IMR-90 (cell line): ENCODE measurements at regions not wholly inside any gene's neighbourhood (a gene's known extent, or its start where the extent isn't known, plus 50 kb on each side); places are given as distances from the start of the nearest gene placed in this dataset.

Experiments
- ATAC-seq: fragments of 200-7000 bp; cut with Tn5 transposase; 2 replicates; pipeline ENCODE4 v1.9.1; 2020; ENCODE audit warnings: low read depth, mild to moderate bottlenecking, moderate library complexity
- BruUV-seq: library from RNA; stranded (reverse); fragments of 400-500 nt; replicated peaks from 2 replicates; lab custom pipeline; 2021; lab: Mats Ljungman, UMichigan
- CTCF ChIA-PET: fragments of 300-600 bp; formaldehyde crosslinking; extraction: SDS; loops from one replicate; lab custom pipeline; 2021; ENCODE audit warnings: antibody characterized with exemption; lab: Yijun Ruan, JAX
- POLR2A ChIA-PET: fragments of 300-600 bp; sonication (Branson Sonifier 250); formaldehyde crosslinking; loops from one replicate; lab custom pipeline; 2022; ENCODE audit warnings: antibody characterized with exemption; ENCODE audit not compliant: unreplicated experiment; lab: Charles Lee
- DNase-seq: peaks from one replicate; pipeline ENCODE4 v3.0.0; 2013
- H2AFZ ChIP-seq: replicated peaks from 2 replicates; pipeline ENCODE3; 2013; ENCODE audit warnings: low read length, mild to moderate bottlenecking; ENCODE audit not compliant: poor library complexity
- H2AK5ac ChIP-seq: 2 replicates; pipeline ENCODE4 v1.6.1; 2013; ENCODE audit warnings: low read depth, low read length, inconsistent platforms
- H2AK9ac ChIP-seq: replicated peaks from 2 replicates; pipeline ENCODE3; 2013; ENCODE audit warnings: mild to moderate bottlenecking, low read depth, low read length, moderate library complexity; ENCODE audit not compliant: poor library complexity
- H2BK120ac ChIP-seq: 2 replicates; pipeline ENCODE4 v1.6.1; 2013; ENCODE audit warnings: low read depth, low read length, inconsistent platforms
- H2BK15ac ChIP-seq: 3 replicates; pipeline ENCODE4 v1.6.1; 2013; ENCODE audit warnings: low read depth, low read length, inconsistent platforms
- H2BK20ac ChIP-seq: 2 replicates; pipeline ENCODE4 v1.6.1; 2013; ENCODE audit warnings: low read depth, mild to moderate bottlenecking, inconsistent platforms, low read length, moderate library complexity
- H2BK5ac ChIP-seq: 2 replicates; pipeline ENCODE4 v1.6.1; 2013; ENCODE audit warnings: mild to moderate bottlenecking, low read depth, low read length, inconsistent platforms; ENCODE audit not compliant: poor library complexity, severe bottlenecking
- H3K14ac ChIP-seq: replicated peaks from 2 replicates; pipeline ENCODE4 v1.6.1; 2013; ENCODE audit warnings: low read depth, low read length, inconsistent platforms
- H3K18ac ChIP-seq: 2 replicates; pipeline ENCODE4 v1.6.1; 2013; ENCODE audit warnings: low read depth, low read length, control low read depth
- H3K23ac ChIP-seq: 2 replicates; pipeline ENCODE4 v1.6.1; 2013; ENCODE audit warnings: low read depth, low read length, inconsistent platforms
- H3K27ac ChIP-seq: 2 replicates; pipeline ENCODE4 v1.5.1; 2013; ENCODE audit warnings: mild to moderate bottlenecking, control low read depth, low read length; ENCODE audit not compliant: insufficient read depth
- H3K27me3 ChIP-seq: 2 replicates; pipeline ENCODE4 v1.6.1; 2013; ENCODE audit warnings: low read length; ENCODE audit not compliant: control insufficient read depth, insufficient read depth
- H3K36me3 ChIP-seq: 2 replicates; pipeline ENCODE4 v1.6.1; 2013; ENCODE audit warnings: low read length, mixed read lengths; ENCODE audit not compliant: control insufficient read depth, insufficient read depth
- H3K4ac ChIP-seq: 2 replicates; pipeline ENCODE4 v1.6.1; 2013; ENCODE audit warnings: low read depth, low read length, inconsistent platforms
- H3K4me1 ChIP-seq: 2 replicates; pipeline ENCODE4 v1.6.1; 2013; ENCODE audit warnings: low read length, mixed read lengths; ENCODE audit not compliant: control insufficient read depth, insufficient read depth
- H3K4me2 ChIP-seq: 2 replicates; pipeline ENCODE4 v1.6.1; 2013; ENCODE audit warnings: low read depth, mild to moderate bottlenecking, control low read depth, low read length, moderate library complexity
- H3K4me3 ChIP-seq: 2 replicates; pipeline ENCODE4 v1.5.1; 2013; ENCODE audit warnings: low read depth, mild to moderate bottlenecking, control low read depth, low read length, moderate library complexity; ENCODE audit not compliant: insufficient read depth
- H3K56ac ChIP-seq: 2 replicates; pipeline ENCODE4 v1.6.1; 2013; ENCODE audit warnings: low read length, inconsistent platforms; ENCODE audit not compliant: insufficient read depth; ENCODE audit errors: extremely low read depth
- H3K79me1 ChIP-seq, 2 experiments: 2 replicates each; pipeline ENCODE4 v1.6.1; 2013; ENCODE audit warnings: low read length in 2 of 2, inconsistent platforms in 1 of 2, low read depth in 1 of 2
- H3K9ac ChIP-seq: 2 replicates; pipeline ENCODE4 v1.6.1; 2013; ENCODE audit warnings: low read depth, low read length, control low read depth
- H3K9me1 ChIP-seq: 2 replicates; pipeline ENCODE4 v1.6.1; 2013; ENCODE audit warnings: low read length, inconsistent platforms; ENCODE audit not compliant: insufficient read depth
- H3K9me3 ChIP-seq: 2 replicates; pipeline ENCODE4 v1.6.1; 2013; ENCODE audit warnings: low read length; ENCODE audit not compliant: control insufficient read depth, insufficient read depth
- H4K20me1 ChIP-seq: 2 replicates; pipeline ENCODE4 v1.6.1; 2013; ENCODE audit warnings: low read length, inconsistent platforms; ENCODE audit not compliant: insufficient read depth
- H4K5ac ChIP-seq: 2 replicates; pipeline ENCODE4 v1.6.1; 2013; ENCODE audit warnings: mild to moderate bottlenecking, low read depth, low read length, control low read depth
- H4K8ac ChIP-seq, 2 experiments: 2 replicates each; pipeline ENCODE4 v1.6.1; 2013; ENCODE audit warnings: low read depth in 2 of 2, low read length in 2 of 2, control low read depth in 1 of 2, inconsistent platforms in 1 of 2
- H4K91ac ChIP-seq: 2 replicates; pipeline ENCODE4 v1.6.1; 2013; ENCODE audit warnings: low read depth, low read length, inconsistent platforms; ENCODE audit not compliant: insufficient read depth
- BHLHE40 ChIP-seq: fragments of 150-350 bp; IDR thresholded peaks from 2 replicates; pipeline ENCODE4 v1.6.1; 2016; ENCODE audit warnings: mild to moderate bottlenecking, low read depth, low read length
- CHD1 ChIP-seq: IDR thresholded peaks from 2 replicates; pipeline ENCODE4 v1.6.1; 2012; ENCODE audit warnings: low read depth, low read length, improper control_type of control experiment
- FOS ChIP-seq: fragments of 150-350 bp; IDR thresholded peaks from 2 replicates; pipeline ENCODE4 v1.6.1; 2016; ENCODE audit warnings: low read depth, low read length
- MAZ ChIP-seq: IDR thresholded peaks from 2 replicates; pipeline ENCODE4 v1.6.1; 2012; ENCODE audit warnings: low read depth, mild to moderate bottlenecking, low read length, improper control_type of control experiment, moderate library complexity, borderline replicate concordance
- MXI1 ChIP-seq: IDR thresholded peaks from 2 replicates; pipeline ENCODE4 v1.6.1; 2012; ENCODE audit warnings: low read depth, mild to moderate bottlenecking, low read length, moderate library complexity, borderline replicate concordance
- USF2 ChIP-seq: fragments of 150-350 bp; IDR thresholded peaks from 2 replicates; pipeline ENCODE4 v1.6.1; 2017; ENCODE audit warnings: mild to moderate bottlenecking, antibody characterized with exemption, low read length, low read depth
- WGBS, 2 experiments: methylation state at CpG; one replicate each; pipeline versions ENCODE4 v1.1.5 to v1.1.7; 2013; ENCODE audit warnings: missing lambda C conversion rate in 2 of 2; ENCODE audit not compliant: insufficient read length in 1 of 2; ENCODE audit errors: extremely low coverage in 2 of 2; 5-methylcytosine and 5-hydroxymethylcytosine counted together
- dilution Hi-C: fragments of 300-500 bp; cut with HindIII; formaldehyde crosslinking; loops from one replicate; pipeline ENCODE4 v1.14.3; 2018; ENCODE audit warnings: low sequenced_read_pairs; ENCODE audit not compliant: unreplicated experiment
- in situ Hi-C: fragments of 300-500 bp; cut with MboI; formaldehyde crosslinking; loops from 3 replicates; pipeline ENCODE4 v1.14.3; 2019; ENCODE audit warnings: low sequenced_read_pairs, inconsistent platforms, mixed read lengths
- intact Hi-C: fragments of 100-400 bp; cut with micrococcal nuclease; formaldehyde crosslinking; loops from 2 replicates; pipeline ENCODE4 v1.10.0; 2022

GRCh38 chr2:216786676-216787075 lies 73.2 kb downstream of the TNP1 start:
- Histone ChIP-seq H4K20me1 (no peaks in the 10 kb centered on the region), H2BK15ac (no peak overlapping the region), H2BK5ac (no peak overlapping the region), H3K27ac (no peak overlapping the region), H3K4me3 (no peak overlapping the region), H2AK5ac (no peak overlapping the region), H3K23ac (no peak overlapping the region), H3K36me3 (no peaks in the 10 kb centered on the region), H3K56ac (no peak overlapping the region), H3K4me1 (peaks cover 5% of the 10 kb centered on the region; the same call in 1 of the 2 replicates), H3K14ac (0 out of 2 replicates have a peak overlapping the region, but pooled peaks have one; percentile 40), H3K18ac (no peak overlapping the region), H2AK9ac (no peak overlapping the region), H2BK120ac (no peak overlapping the region), H4K5ac (no peak overlapping the region), H3K4me2 (no peak overlapping the region), H3K79me1 (no peaks in the 10 kb centered on the region), H3K9me3 (no peaks in the 10 kb centered on the region), H2AFZ (no peak overlapping the region), H3K27me3 (no peaks in the 10 kb centered on the region; the same call in 1 of the 2 replicates), H3K4ac (no peak overlapping the region), H4K8ac (no peak overlapping the region), H4K91ac (no peak overlapping the region), H2BK20ac (no peak overlapping the region), H3K9me1 (no peaks in the 10 kb centered on the region), H3K9ac (no peak overlapping the region)
- CTCF ChIA-PET: no interaction called here
- TF ChIP-seq BHLHE40 (no peak), MXI1 (no peak), FOS (no peak), MAZ (no peak), CHD1 (no peak), USF2 (no peak)
- ATAC-seq (no peak), DNase-seq (no peak)
- in situ Hi-C loops (no loop called here), intact Hi-C loops (no loop called here), dilution Hi-C loops (no loop called here)
- no TSS peak for BruUV-seq
- POLR2A ChIA-PET: no interaction called here
- no CpG with 5 or more reads among the region's 9 CpGs for WGBS, 2 experiments
